ENCODE measurements at regions not wholly inside any gene's neighbourhood (a gene's known extent, or its start where the extent isn't known, plus 50 kb on each side); places are given as distances from the start of the nearest gene placed in this dataset.

GRCh38 chr6:9236443-9236842 is 801.1 kb upstream of the SLC35B3 start:
- TF ChIP-seq CTCF (IDR thresholded peaks at IDR 0.05; ENCODE audit: insufficient read depth, low read depth, low read length) (no peak), EZH2 (IDR thresholded peaks at IDR 0.05; ENCODE audit: insufficient read depth, low read length) (no peak)
